H1 (cell line): ENCODE measurements at regions not wholly inside any gene's neighbourhood (a gene's known extent, or its start where the extent isn't known, plus 50 kb on each side); places are given as distances from the start of the nearest gene placed in this dataset.

ENCODE experiments used
- TBP ChIP-seq: IDR thresholded peaks from 2 replicates; pipeline ENCODE4 v1.6.1; 2011; ENCODE audit warnings: low read depth, low read length, improper control_type of control experiment

GRCh38 chr16:55133654-55134053, 190.3 kb upstream of the IRX6 start (continued):
- no peak for TF ChIP-seq TBP
